GM18499 (cell line): ENCODE measurements at regions not wholly inside any gene's neighbourhood (a gene's known extent, or its start where the extent isn't known, plus 50 kb on each side); places are given as distances from the start of the nearest gene placed in this dataset.

Experiments used
- ATAC-seq: cut with Tn5 transposase; IDR thresholded peaks from one replicate; pipeline ENCODE4 v1.9.1; 2021; ENCODE audit warnings: moderate number of reproducible peaks; ENCODE audit not compliant: insufficient read depth, unreplicated experiment

GRCh38 chr5:161134956-161135355 is 282.9 kb upstream of the ATP10B start:
- ATAC-seq: no peak

GRCh38 chr5:161134083-161134482 is 282.1 kb upstream of the ATP10B start:
- no peak for ATAC-seq

GRCh38 chr5:161115941-161116340 is 263.9 kb upstream of the ATP10B start:
- ATAC-seq: no peak

GRCh38 chr5:161112371-161112770 is 260.4 kb upstream of the ATP10B start:
- ATAC-seq: no peak

- ATAC-seq: no peak
These were observed 253.5 kb upstream of the ATP10B start for GRCh38 chr5:161105525-161105924.

GRCh38 chr5:161098516-161098915 is 246.5 kb upstream of the ATP10B start:
- no peak for ATAC-seq

GRCh38 chr5:161096581-161096980 is 244.6 kb upstream of the ATP10B start:
- no peak for ATAC-seq

GRCh38 chr5:161095953-161096352 is 243.9 kb upstream of the ATP10B start:
- ATAC-seq: no peak

GRCh38 chr5:161094411-161094810 is 242.4 kb upstream of the ATP10B start:
- no peak for ATAC-seq

GRCh38 chr5:161093100-161093499 is 241.1 kb upstream of the ATP10B start:
- ATAC-seq: no peak

- no peak for ATAC-seq
These were observed 237.6 kb upstream of the ATP10B start for GRCh38 chr5:161089569-161089968.

- no peak for ATAC-seq
These were observed 234.4 kb upstream of the ATP10B start for GRCh38 chr5:161086461-161086860.

- ATAC-seq: no peak
These were observed 233.0 kb upstream of the ATP10B start for GRCh38 chr5:161085056-161085455.

- no peak for ATAC-seq
These were observed 232.1 kb upstream of the ATP10B start for GRCh38 chr5:161084115-161084514.

GRCh38 chr5:161078793-161079192 is 226.8 kb upstream of the ATP10B start:
- ATAC-seq: no peak

GRCh38 chr5:161077936-161078545 is 226.0 kb upstream of the ATP10B start:
- no peak for ATAC-seq

GRCh38 chr5:161077496-161077895 is 225.5 kb upstream of the ATP10B start:
- no peak for ATAC-seq

GRCh38 chr5:161064781-161065180 is 212.8 kb upstream of the ATP10B start:
- ATAC-seq: no peak

- no peak for ATAC-seq
These were observed 212.3 kb upstream of the ATP10B start for GRCh38 chr5:161064297-161064696.

GRCh38 chr5:161058781-161059180 is 206.8 kb upstream of the ATP10B start:
- no peak for ATAC-seq

GRCh38 chr5:161051920-161052500 is 200.0 kb upstream of the ATP10B start:
- no peak for ATAC-seq

- no peak for ATAC-seq
These were observed 195.0 kb upstream of the ATP10B start for GRCh38 chr5:161047024-161047423.
